Activated T-cell treated with anti-CD3 and anti-CD28 coated beads for 24 hours (primary cell): ENCODE measurements at regions not wholly inside any gene's neighbourhood (a gene's known extent, or its start where the extent isn't known, plus 50 kb on each side); places are given as distances from the start of the nearest gene placed in this dataset.
"Not testable (repeated sequence)": the region's sequence is repeated elsewhere in the genome, so short reads cannot be mapped to it uniquely, and the experiment has no call there.

Source experiments
- DNase-seq: peaks from one replicate; pipeline ENCODE4 v3.0.0-alpha.2; 2020; ENCODE audit warnings: low read depth

DNA sequence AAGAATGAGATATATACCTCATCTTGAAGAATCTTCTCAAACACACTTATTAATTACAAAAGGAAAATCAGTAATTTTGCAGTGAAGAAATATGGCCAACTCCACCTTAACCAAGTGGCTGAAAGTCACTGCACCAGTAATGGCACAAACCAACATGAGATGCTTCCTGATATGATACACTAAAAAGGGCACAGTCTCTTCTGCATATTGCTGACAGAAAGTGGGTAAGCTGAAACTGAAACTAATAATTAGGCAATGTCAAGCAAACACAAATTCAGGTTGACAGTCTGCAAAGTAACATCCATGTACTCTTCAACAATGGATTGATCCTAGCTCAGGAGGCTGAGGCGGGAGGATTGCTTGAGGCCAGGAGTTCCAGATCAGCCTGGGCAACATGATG is 56.1 kb downstream of the ZNF22 start:
- not testable (repeated sequence) for DNase-seq

DNA sequence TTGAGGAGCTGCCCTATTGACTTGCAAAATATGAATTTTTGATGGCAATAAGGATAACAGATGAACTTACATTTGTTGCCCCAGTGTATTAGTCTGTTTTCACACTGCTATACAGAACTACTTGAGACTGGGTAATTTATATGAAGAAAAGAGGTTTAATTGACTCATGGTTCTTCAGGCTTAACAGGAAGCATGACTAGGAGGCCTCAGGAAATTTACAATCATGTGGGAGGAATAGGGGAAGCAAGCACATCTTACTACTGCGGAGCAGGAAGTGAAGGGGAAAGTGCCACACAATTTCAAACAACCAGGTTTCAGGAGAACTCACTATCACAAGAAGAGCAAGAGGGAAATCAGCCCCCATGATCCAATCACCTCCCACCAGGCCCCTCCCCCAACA is 57.9 kb downstream of the ZNF22 start:
- DNase-seq = no peak

DNA sequence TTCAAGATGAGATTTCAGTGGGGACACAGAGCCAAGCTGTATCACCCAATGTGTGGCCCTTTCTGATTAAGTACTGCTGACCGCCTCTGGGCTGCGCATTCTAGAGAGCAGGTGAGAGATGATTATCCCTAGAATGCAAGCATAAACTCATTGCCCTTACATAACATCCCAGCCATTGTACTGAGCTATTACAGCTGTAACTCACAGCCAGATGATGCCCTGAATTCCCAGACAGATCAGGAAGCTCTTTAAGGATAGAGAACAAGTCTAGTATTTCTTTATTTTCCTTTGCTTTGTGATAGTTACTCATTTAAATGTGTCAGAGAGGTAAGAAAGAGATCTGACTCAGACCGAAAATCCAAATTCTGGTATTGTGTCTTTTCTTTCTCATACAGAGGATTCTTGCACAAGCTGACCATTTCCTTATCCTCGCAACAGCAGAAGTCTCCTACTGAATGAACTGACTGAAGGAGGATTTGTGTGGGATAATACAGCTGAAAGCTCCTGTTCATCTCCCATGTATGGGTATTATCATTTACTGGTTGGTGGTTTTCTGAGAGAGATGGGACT is 58.4 kb downstream of the ZNF22 start:
- no peak for DNase-seq

DNA sequence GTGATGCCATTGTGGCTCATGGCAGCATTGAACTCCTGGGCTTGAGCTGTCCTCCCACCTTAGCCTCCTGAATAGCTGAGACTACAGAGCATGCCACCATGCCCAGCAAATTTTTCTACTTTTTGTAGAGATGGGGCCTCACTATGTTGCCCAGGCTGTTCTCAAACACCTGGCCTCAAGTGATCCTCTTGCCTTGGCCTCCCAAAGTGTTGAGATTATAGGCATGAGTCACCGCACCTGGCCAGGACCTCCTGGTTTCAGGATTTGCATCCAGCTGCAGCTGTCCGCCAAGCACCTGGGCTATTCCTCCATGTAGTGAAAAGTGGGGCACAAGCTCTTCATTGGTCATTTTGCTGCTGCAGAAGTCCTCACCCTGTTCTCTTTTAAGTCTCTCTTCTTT is 58.9 kb downstream of the ZNF22 start:
- DNase-seq = no peak

DNA sequence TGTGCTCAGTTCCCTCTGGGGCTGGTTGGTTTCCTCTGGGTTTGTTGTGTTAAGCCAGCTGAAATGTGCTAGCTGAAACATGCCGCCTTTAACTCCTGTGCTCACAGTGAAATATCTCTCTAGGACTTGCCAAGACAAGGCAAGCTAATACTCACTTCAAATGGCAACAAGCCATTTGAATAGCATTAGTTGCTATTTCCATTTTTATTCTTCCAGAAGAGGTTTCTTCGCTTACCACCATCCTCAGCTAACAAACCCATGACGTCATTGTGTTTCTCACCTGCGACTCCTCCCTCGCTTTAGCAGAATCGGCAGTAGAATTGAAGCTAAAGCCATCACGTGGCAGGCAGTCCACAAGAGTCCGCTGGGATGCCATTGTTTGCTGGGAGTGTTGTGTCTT is 61.3 kb downstream of the ZNF22 start:
- no peak for DNase-seq

DNA sequence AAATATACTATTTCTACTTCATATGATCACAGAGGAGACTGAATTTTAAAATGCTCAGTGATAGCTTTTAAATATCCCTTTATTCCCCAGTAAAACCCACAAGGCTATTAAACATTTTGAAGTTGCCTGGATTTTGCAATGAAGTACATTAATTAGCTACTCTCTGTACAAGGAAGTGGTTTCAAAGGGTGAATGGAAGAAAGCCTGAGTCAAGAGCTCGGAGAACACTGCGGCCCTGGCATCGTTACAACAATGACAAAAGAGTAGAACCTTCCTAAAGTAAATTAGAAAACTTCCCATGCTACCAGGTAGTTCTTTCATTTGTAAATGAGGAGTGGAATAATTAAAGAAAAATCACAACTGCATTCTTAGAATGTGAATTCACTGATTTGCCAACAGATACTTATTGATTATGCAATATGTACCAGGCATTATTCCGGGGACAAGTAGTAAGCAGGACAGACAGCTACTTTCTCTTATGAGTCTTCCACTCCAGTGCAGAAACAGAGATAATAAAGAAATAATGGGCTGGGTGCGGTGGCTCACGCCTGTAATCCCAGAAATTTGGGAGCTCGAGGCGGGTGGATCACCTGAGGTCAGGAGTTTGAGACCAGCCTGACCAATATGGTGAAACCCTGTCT is 63.0 kb downstream of the ZNF22 start:
- no peak for DNase-seq

DNA sequence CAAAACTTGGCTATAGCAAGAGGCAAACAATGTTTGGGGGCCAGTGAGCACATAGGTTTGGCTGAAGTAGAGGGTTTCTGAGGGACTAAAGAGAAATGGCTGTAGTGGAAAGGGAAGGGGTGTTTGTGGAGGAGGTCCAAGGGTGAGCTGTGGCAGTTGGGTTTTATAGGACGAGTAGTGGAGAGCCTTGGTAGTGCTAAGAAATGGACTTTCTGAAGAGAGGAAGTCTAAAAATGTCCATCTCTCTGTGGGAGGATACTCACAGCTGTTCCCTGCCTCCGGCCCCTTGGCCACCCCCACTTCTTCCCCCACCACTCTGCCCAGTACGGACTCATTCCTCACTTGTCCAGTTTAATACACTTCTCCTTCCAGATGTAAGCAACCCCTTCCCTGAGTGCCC is 64.3 kb downstream of the ZNF22 start:
- DNase-seq = no peak

DNA sequence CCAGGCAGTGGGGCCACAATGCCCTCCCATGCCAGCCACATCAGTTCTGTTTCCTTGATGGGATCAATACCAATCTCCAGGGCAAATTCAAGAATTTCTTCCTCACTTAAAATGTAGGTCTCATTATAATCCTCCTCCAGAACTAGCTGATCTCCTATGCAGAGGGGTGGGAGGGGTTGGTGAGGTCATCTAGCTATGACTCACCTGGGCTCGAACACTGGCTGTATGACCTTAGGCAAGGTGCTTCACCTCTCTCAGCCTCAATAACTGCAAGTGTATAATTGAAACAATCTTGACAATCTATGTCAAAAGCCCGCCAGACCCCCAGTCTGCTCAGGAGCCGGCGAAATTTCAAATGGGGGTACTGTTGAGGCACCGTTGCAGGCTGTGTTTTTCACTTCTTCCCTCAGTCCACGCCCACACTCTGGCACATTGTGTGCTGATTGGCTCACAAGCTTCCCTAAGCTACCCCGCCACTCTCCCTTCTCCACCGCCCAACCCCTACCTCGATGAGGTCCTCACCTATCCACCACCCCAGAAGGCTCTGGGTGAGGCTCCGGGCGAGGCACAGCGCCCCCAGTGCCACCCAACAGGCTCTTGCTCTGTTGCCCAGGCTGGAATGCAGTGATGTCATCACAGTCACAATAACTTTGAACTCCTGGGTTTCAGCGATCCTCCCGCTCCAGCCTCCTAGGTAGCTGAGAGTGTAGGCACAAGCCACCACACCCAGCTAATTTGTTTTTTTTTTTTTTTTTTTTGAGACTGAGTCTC is 70.5 kb downstream of the ZNF22 start:
- DNase-seq = no peak

DNA sequence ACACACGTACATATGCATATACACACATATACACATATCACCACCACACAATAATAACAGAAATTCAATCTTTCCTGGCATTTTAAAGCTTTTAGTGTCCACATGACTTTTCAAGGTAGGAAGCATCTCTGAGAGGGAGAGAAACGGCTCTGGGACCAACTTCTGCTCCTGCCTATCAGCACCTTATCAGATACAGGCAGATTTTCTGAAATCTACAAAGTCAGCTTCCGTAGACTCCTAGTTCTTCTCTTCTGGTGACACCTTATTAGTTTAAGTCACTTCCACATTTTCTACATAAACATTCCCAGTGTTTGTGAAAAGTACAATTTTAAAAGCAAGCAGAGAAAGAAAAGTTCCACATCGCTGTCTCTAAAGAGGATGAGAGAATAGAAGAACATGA is 74.5 kb downstream of the ZNF22 start:
- DNase-seq = no peak

DNA sequence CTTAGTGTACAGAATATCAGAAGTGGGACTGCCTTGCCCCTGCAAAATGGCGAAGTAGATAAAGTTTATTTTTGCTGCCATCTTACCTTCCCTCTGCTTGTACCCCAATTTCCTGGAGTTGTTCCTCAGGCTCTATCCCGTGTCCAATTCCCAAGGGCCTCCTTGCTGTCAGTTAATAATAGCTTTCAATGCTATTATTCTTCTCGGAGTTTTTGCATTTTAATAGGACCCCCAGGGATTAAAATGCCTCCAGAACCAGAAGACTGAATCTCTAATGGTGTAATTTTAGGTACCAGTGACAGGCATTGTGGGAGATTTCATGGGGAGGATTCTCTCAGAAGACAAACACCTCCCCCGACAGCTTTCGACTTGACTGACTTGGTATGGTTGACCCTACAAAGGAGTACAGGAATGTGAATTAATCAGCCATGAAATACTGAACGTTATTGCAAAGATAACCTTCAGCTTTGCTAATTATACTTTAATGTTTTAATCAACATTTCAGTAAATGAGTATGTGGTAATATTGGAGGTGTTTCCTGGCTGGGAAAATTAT is 75.2 kb downstream of the ZNF22 start:
- DNase-seq = no peak

DNA sequence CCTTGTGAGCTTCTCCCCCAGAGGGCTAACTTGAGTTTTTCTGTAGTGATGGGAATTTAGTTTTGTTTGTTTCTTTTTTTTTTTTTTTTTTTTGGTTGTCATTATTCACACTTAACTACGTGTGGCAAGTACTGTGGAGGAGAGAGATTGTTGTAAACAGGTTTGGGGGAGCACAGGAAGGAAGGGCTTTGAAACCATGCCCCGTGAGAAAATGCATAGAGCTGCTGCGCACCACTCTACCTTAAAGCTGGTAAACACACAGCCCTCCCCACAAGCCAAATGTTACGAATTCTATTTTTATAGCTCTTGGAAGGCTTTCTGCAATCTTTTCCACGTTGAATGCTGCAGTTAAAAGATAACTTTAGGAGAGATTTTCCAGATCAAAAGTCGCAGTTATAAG is 76.2 kb downstream of the ZNF22 start:
- no peak for DNase-seq

DNA sequence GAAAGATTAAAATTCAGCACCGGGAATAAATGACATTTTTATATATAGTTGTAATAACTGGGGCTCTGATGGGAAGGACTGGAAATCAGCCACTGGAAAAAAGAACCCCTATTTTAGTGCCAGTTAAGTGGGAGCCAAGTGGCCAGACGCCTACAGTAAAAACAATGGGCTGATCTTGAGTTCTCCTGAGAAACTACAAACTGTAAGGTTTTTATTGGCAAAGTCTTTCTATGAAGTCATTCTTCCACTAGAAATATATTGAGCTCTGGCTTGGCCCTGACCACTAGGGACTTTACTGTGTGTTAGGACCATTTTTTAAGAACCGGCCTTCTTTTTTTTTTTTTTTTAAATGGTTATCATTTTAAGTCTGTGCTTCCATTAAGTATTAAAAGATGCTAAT is 79.6 kb downstream of the ZNF22 start:
- no peak for DNase-seq

DNA sequence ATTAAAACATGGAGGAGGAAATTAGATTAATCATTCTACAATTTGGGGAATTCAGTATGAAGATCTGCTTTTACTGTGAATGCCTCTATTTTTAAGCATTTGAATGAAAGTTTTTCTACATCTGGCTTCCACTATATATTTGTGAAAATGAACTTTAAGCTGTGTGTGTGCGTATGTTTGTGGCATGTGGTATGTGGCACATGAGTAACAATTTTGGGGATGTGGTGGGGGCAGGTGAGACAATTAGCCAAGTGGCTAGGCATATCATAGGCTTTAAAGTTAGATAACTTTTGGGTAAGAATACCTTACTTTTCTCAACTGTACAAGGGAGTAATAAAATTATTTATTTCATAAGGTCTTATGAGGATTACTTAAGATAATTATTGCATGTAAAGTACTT is 81.5 kb downstream of the ZNF22 start:
- DNase-seq = no peak

DNA sequence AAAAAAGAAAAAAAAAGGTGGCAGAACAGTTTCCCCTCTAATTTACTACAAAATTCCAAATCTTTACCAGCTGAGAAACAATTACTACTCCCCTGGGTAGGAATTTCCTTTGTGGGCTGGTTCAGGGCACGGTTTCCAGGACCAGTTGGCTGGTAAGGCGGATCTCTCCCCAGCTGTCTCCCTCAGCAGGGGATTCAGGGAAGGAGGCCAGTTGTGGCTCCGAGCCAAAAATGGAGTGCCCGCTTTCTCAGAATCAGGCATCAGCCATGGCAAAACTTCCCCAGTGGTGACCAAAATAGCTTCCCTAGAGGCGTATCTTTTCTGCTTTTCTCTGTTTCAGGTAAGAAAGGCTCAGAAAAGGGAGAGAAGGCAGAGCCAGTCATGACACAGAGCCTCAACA is 91.2 kb downstream of the ZNF22 start:
- no peak for DNase-seq

DNA sequence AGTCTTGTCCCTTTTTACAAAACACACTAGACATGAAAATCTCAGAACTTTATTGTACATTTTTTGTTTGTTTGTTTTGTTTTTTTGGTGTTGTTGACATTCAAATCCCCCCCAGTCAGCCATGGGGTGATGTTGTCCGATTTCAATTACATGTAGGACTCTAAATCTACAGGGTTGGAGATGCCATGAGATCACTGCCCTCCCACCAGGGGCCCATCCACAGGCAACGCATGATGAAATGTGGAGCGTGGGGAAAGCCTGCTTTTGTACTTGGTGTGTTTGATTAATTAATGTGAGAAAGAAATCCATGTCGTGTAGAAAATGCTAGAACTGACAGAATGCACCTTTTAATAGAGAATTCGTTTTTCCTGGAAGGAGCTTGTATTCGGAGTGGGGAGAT is 93.2 kb downstream of the ZNF22 start:
- no peak for DNase-seq

DNA sequence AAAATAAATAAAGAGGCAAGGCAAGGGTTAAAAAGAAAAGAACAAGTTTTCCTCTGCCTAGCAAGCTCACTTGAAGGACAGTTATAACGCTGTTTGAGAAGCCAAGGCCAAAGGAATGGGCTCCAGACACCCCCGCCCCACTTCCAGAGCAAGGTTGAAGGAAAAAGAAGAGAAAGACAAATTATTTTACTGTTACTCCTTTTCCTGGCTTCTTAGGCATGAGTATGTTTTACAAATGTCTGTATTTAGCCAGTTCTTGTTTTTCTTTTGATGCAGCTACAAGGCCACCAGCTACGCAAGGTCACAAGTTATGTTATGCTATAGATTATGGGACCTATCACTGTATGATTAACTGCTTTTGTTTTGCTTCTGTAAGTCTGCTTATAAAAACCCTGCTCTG is 94.6 kb downstream of the ZNF22 start:
- DNase-seq = no peak

DNA sequence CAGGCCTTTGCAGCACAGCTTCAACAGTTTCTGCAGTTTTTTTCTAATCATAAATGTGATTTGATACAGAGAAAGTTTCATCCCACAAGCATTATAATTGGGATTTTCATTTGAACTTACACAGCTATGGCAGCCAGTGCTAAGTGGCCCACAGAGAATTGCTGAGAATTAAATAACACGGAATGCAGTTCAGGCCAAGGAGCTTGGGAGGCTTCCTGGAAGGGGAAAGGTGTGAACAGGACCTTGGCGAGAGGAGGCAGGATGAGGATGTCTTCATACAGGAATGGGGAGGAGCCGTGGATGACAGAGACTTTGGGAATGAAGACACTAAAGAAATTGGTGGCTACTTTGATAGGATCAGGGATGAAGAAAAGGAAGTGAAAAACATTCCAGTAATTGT is 95.3 kb downstream of the ZNF22 start:
- no peak for DNase-seq

DNA sequence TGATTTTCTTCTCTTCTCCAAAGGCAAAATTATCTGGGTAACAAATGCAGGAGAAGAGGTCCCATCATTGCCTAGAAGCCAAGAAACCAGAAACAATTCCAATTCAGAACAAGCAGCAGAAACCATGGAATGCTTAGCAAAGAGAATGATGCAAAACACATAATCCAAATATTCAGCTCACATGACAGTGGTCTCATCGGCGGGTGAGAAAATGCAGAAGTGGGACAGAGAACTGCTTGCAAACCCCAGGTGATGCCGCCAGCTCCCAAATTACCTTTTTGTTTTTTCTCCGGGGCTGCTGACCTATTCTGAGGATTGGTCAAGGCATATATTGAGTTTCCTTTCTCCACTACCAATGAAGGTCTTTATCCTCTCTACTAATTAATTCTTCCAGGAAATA is 99.7 kb downstream of the ZNF22 start:
- no peak for DNase-seq

DNA sequence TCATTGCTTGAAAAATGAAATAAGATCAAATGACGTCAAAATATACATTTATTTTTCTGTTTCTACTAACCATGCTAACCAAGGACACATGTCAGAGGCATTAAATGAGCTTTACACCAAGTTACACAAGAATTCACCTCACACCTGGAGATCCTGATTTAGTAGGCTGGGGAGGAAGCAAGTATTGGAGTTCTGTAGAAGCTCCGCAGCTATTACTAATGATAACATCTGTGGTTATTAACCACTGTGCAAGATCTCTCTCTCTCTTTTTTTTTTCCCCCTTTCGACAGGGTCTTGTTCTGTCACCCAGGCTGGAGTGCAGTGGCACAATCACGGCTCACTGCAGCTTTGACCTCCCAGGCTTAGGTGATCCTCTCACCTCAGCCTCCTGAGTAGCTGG is 104.0 kb downstream of the ZNF22 start:
- DNase-seq = no peak

DNA sequence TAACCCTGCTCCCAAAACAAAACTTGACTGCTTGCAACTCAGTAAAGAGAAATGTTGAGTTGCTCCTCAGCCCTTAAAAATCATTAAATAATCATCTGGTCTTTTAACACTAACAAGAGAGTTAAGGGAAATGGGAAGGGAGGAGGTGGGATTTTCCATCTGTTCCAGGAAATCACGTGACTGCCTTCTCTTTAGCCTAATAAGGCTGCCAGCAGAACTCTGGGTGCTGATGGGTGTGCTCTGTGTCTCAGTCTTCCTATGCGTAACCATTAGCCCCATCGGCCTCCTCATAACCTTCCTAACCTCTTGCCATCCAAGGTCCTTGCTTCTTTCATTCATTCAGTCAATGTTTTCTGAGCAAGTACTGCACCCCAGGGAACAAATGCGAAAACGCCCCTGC is 104.6 kb downstream of the ZNF22 start:
- not testable (repeated sequence) for DNase-seq

DNA sequence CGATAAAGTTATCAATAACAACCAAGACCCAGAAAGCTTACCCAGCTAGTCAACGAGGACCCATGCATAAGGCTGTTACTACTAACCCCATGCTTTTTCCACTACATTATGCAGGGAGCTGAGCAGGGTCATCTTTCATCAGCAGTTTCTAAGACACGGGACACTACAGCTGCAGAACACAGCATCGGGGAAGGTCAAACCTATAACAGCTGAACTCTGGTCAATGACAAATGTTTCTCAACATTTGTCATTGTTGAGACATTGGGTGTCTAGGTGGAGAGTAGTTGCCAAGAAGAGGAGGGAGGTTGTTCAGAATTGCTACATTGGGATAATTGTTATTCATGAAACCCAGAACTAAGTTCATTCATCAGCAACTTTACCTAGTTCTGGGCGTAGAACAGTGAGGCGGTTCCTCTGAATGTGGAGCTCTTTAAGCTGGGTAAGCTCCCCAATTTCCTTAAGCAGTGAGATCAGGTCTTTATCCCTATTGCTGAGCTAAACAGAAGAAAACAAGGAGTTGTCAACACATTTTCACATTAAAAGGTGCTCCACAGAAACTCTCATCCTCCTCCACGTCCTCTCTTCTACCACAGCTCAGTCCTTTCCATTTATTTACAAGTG is 105.6 kb downstream of the ZNF22 start:
- DNase-seq = no peak

DNA sequence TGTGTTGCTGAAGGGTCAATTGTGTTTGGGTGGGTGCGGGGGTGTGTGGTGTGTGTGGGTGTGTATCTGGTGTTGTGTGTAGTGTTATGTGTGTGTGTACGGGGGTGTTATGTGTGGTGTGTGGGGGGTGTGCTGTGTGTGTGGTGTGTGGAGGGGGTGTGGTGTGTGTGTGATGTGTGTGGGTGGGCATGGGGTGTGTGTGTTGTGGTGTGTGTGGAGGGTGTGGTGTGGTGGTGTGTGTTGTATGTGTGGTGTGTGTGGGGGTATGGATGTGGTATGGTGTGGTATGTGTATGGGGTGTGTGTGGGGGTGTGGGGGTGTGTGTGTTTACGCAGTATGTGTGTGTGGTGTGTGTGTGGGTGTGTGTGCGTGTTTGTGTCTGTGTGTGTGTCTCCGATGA is 110.8 kb downstream of the ZNF22 start:
- no peak for DNase-seq

DNA sequence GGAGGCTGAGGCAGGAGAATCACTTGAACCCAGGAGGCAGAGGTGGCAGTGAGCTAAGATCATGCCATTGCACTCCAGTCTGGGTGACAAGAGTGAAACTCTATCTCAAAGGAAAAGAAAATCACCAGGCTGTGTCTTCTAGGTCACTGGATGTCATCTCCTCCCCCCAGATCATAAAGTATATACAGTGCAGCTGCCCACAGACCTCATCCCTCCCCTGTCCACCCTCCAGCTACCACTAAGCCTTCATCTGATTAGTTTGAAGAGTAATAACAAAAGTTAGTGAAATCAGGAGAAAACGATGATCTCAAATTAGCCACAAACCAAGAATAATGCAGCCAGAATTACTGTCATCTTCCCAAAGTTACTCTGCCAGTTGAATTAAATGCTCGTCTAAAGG is 117.2 kb downstream of the ZNF22 start:
- not testable (repeated sequence) for DNase-seq
